22Rv1 (cell line): ENCODE measurements at regions not wholly inside any gene's neighbourhood (a gene's known extent, or its start where the extent isn't known, plus 50 kb on each side); places are given as distances from the start of the nearest gene placed in this dataset.

ENCODE experiments used
- ZFX ChIP-seq: fragments of 450-650 bp; IDR thresholded peaks from 2 replicates; pipeline ENCODE4 v1.6.1; 2017; ENCODE audit warnings: antibody characterized with exemption, borderline replicate concordance
- TF ChIP-seq, protein P1 (sequence below): fragments of 450-650 bp; IDR thresholded peaks from 2 replicates; pipeline ENCODE4 v1.5.1; 2017; ENCODE audit warnings: mild to moderate bottlenecking

DNA sequence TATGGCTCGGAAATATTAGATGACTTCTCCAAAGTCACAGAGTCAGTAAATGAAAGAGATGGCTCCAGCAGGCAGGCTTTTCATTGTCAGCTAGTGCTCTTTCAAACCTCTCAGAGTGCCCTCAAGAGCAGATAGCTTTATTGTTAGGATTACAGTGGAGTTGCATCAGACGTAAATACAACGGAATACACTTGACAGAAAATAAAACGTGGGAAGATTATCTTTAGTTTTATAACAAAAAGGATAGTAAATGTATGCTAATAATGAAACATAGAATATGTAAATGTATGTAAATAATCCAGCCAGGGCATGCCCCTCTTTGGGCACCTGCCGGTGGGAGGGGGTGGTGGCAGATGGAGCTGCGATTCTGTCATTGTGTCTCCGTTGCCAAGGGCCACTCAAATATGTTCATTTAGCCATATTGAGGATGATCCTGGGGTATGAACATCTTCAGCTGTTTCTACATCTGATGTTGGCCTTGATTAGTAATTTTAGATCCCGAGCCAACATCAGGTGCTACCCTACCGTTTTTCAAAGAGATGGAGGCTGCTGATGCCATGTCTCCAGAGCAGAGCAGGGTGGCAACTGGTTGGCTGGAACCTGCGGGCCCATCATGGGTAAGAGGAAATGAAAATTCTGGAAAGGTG lies 358.3 kb upstream of the SULF2 start:
- TF ChIP-seq, protein P1, sequence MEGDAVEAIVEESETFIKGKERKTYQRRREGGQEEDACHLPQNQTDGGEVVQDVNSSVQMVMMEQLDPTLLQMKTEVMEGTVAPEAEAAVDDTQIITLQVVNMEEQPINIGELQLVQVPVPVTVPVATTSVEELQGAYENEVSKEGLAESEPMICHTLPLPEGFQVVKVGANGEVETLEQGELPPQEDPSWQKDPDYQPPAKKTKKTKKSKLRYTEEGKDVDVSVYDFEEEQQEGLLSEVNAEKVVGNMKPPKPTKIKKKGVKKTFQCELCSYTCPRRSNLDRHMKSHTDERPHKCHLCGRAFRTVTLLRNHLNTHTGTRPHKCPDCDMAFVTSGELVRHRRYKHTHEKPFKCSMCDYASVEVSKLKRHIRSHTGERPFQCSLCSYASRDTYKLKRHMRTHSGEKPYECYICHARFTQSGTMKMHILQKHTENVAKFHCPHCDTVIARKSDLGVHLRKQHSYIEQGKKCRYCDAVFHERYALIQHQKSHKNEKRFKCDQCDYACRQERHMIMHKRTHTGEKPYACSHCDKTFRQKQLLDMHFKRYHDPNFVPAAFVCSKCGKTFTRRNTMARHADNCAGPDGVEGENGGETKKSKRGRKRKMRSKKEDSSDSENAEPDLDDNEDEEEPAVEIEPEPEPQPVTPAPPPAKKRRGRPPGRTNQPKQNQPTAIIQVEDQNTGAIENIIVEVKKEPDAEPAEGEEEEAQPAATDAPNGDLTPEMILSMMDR, result no peak
- no peak for TF ChIP-seq ZFX
